ENCODE measurements at regions not wholly inside any gene's neighbourhood (a gene's known extent, or its start where the extent isn't known, plus 50 kb on each side); places are given as distances from the start of the nearest gene placed in this dataset.
A peak's percentile ranks its signal among the peaks of the same experiment; 100 is the strongest.

- DNase-seq = no peak
Measured at GRCh38 chr3:144864646-144865045, 893.0 kb downstream of the DIPK2A start.

DNA sequence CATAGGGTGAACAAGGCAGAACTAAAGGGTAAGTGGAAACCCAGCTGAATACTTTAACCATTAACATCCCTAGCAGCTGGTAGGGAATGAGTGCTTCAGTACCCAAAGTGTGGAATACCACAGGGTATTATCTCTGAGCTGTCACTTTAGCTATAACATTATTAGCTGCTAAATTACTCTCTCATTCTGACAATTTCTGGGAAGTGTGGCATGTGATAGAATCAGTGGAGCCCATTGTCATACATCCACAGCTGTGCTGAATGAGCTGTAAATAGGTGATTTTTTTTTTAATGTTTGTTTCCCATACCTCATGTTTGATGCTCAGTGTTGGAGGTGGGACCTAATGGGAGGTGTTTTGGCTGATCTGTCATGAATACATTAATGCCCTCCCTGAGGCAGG lies 894.3 kb downstream of the DIPK2A start:
- DNase-seq = no peak

GRCh38 chr3:144866476-144866875 lies 894.9 kb downstream of the DIPK2A start:
- DNase-seq = peak; percentile 79

GRCh38 chr3:144868506-144868905 lies 896.9 kb downstream of the DIPK2A start:
- DNase-seq = peak; percentile 53

- no peak for DNase-seq
Measured at GRCh38 chr3:144873066-144873465, 901.4 kb downstream of the DIPK2A start.

DNA sequence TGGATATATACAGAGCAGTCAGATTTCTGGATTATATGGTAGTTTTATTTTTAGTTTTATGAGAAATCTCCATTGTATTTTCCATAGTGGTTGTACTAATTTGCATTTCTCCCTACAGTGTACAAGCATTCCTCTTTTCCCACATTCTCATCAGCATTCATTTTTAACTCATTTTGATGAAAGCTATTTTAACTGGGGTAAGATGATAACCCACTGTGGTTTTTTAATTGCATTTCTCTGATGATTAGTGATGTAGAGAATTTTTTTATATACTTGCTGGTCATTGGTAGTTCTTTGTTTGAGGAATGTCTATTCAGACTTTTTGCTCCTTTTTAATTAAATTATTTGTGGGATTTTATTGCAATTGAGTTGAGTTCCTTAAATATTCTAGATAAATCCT lies 903.6 kb downstream of the DIPK2A start:
- DNase-seq = peak; percentile 79

- no peak for DNase-seq
Measured at GRCh38 chr3:144877356-144877755, 905.7 kb downstream of the DIPK2A start.

GRCh38 chr3:144879701-144880100 lies 908.1 kb downstream of the DIPK2A start:
- no peak for DNase-seq

GRCh38 chr3:144893980-144894379 lies 922.4 kb downstream of the DIPK2A start:
- DNase-seq = no peak

DNA sequence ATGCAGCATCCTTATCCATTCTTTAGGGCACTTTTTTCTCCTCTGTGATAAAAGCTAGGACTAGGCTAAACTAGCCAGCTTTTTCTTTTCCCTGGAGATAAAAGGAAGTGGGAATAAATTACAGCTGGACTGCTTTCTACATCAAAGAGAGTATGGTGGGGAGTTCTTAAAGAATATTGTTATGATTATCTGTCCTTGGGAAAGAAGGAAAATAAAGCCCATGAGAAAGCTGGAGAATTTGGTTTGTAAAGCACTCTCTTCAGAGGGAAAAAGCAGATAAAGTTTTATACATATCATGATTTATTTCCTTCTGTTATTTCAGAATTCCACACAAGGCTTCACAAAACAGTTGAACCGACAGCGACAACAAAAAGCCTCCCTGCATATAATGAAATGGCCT lies 923.0 kb downstream of the DIPK2A start:
- no peak for DNase-seq

DNA sequence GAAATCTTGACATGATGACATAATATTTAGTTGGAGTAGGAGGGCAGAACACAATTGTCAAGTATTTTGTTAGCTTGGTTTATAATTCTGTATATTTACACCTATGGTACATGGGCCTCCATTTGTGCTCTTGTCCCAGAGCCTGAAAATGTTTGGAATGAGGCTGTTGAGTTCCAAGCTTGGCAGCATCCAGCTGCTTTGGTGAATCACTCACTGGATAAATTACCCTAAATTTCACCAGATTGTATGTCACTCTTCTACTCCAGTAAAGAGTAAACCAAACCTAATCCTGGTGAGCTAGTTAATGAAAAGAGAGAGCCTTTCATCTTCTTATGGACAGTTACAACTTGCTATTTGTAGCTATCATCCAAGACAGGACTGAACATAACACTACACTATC lies 928.7 kb downstream of the DIPK2A start:
- DNase-seq = peak; percentile 50

- peak; percentile 8 for DNase-seq
Measured at GRCh38 chr3:144907581-144907980, 936.0 kb downstream of the DIPK2A start.

DNA sequence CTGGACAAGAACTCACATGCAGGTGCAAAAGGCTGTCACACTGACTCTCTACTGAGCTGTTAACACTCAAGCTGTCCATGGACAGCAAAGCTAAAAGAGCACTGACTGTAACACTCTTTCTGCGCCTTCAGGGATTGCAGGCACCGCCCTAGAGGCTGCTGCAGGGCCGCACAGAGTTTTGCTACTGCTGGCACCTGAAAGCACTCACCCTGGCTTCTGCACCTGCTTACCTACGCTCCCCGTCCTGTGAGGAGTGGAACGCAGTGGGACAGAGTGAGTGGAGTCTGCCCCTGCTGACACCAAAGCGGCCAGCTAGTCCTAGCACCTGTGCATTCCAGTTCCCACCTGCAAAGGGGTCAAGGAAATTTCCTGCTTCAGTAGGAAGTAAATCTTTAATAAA lies 941.3 kb downstream of the DIPK2A start:
- no peak for DNase-seq

GRCh38 chr3:144915202-144915601 lies 943.6 kb downstream of the DIPK2A start:
- no peak for DNase-seq

GRCh38 chr3:144921710-144922109 lies 950.1 kb downstream of the DIPK2A start:
- no peak for DNase-seq

DNA sequence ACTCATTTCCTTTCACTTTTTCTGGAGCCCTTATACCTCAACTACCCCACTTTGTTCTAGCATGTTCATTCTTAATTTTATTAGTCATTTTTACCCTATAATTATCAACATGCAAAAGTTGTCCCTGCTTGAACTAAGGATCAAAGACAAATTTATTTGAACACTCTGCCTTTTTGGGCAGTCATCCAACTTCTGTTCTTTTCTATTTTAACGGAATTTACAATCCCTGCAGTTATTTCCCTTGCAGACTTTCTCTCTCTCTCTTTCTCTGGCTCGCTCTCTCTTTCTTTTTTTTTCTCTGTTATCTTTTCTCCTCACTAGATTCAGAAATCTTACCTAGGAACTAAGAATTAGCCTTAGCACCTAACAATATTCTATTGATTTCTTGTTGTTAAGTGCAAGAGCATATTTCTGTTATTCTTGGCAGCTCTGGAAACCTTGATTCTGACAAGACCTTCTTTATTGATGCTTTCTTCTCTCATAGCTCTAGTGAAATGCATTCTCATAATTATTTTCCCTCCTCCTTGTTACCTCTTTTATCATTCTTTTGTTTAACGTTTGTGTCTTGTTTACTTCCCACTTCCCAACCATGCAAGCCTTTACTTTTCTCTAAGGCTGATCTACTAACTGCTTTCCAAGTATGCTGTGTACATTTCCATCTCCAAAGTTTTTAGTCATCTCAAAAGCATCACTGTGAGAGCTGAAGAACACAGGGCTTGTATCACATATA lies 951.6 kb downstream of the DIPK2A start:
- no peak for DNase-seq

DNA sequence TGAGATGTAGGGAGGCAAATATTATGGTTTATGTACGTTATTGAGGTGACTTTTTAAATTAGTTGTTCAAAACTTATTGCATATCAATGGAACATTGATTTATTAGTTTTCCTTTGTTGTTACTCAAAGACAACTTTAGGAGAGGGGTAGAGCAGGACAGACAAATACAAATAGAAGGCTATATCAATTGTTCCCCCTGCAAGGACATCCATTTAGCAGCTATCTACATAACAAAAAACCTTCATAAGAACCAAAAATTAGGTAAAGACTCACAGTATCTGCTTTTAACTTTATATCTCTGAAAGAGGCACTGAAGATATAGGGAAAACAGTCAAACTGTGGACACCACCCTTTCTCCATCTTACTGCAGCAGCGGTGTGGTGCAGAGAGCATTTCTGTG lies 958.8 kb downstream of the DIPK2A start:
- no peak for DNase-seq

DNA sequence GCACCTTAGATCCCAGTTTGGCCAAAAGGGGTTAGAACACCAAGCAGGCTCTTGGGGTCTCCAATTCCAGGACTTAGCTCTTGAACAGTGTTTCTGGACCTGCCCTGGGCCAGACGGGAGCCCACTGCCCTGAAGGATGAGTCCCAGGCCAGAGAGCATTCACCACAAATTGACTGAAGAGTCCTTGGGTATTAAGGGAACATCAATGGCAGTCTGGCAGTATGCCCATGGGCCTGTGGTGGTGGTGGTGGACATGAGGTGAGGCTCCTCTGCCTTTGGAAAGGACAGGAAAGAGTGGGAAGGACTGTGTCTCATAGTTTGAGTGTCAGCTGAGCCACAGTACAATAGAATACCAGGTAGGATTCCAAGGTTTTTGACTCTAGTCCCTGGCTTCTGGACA lies 960.0 kb downstream of the DIPK2A start:
- no peak for DNase-seq

- DNase-seq = no peak
Measured at GRCh38 chr3:144942093-144942837, 970.6 kb downstream of the DIPK2A start.

GRCh38 chr3:144942838-144943197 lies 971.2 kb downstream of the DIPK2A start:
- no peak for DNase-seq

- no peak for DNase-seq
Measured at GRCh38 chr3:144947895-144948294, 976.3 kb downstream of the DIPK2A start.

GRCh38 chr3:144948711-144949110 lies 977.1 kb downstream of the DIPK2A start:
- DNase-seq = no peak

GRCh38 chr3:144953959-144954358 lies 982.3 kb downstream of the DIPK2A start:
- no peak for DNase-seq

GRCh38 chr3:144957398-144958101 lies 985.9 kb downstream of the DIPK2A start:
- no peak for DNase-seq

Measured in fibroblast of skin of right quadriceps (primary cell).